OCI-LY3 (cell line): ENCODE measurements at regions not wholly inside any gene's neighbourhood (a gene's known extent, or its start where the extent isn't known, plus 50 kb on each side); places are given as distances from the start of the nearest gene placed in this dataset.

Experiments
- H2AFZ ChIP-seq: fragments of 200-600, 300-600 bp; shearing (Covaris generic); 2 replicates; pipeline ENCODE4 v1.6.0; 2014; ENCODE audit warnings: antibody characterized with exemption, low read depth, low read length
- H3K27ac ChIP-seq: fragments of 200-600, 300-600 bp; sonication (generic); 2 replicates; pipeline ENCODE4 v1.5.1; 2014; ENCODE audit warnings: mild to moderate bottlenecking, low read length, moderate library complexity, mixed read lengths
- H3K27me3 ChIP-seq: fragments of 200-600, 300-600 bp; sonication (generic); 2 replicates; pipeline ENCODE4 v1.6.1; 2014; ENCODE audit warnings: low read depth, low read length, mixed read lengths
- H3K36me3 ChIP-seq: fragments of 200-600, 300-600 bp; sonication (generic); replicated peaks from 2 replicates; pipeline ENCODE3; 2014; ENCODE audit warnings: low read depth, low read length, mixed read lengths
- H3K4me1 ChIP-seq: fragments of 300-600, 200-600 bp; sonication (generic); 2 replicates; pipeline ENCODE4 v1.6.1; 2014; ENCODE audit warnings: low read length, mixed read lengths
- H3K4me2 ChIP-seq: fragments of 200-600, 300-600 bp; sonication (generic); 2 replicates; pipeline ENCODE4 v1.6.1; 2014; ENCODE audit warnings: low read length, mixed read lengths
- H3K4me3 ChIP-seq: fragments of 300-600, 200-600 bp; sonication (generic); 2 replicates; pipeline ENCODE4 v1.5.1; 2014; ENCODE audit warnings: antibody characterized with exemption, mild to moderate bottlenecking, low read length, moderate library complexity
- H3K79me2 ChIP-seq: fragments of 300-600, 200-600 bp; shearing (Covaris generic); 2 replicates; pipeline ENCODE4 v1.6.1; 2014; ENCODE audit warnings: mild to moderate bottlenecking, low read length, mixed read lengths
- H3K9ac ChIP-seq: fragments of 300-600, 200-600 bp; shearing (Covaris generic); 2 replicates; pipeline ENCODE4 v1.6.0; 2014; ENCODE audit warnings: mild to moderate bottlenecking, low read length, moderate library complexity
- H3K9me3 ChIP-seq: fragments of 200-600, 300-600 bp; shearing (Covaris generic); 2 replicates; pipeline ENCODE4 v1.6.1; 2014; ENCODE audit warnings: low read length, mixed read lengths; ENCODE audit not compliant: insufficient read depth
- H4K20me1 ChIP-seq: fragments of 200-600, 300-600 bp; sonication (generic); 2 replicates; pipeline ENCODE4 v1.6.1; 2016; ENCODE audit warnings: low read length, mixed read lengths; ENCODE audit not compliant: insufficient read depth
- CTCF ChIP-seq: fragments of 200-600, 300-600 bp; sonication (generic); IDR thresholded peaks from 2 replicates; pipeline ENCODE4 v1.5.1; 2014; ENCODE audit warnings: antibody characterized with exemption, low read length, low read depth
- EZH2phosphoT487 ChIP-seq: fragments of 200-600 bp; shearing (Covaris generic); IDR thresholded peaks from 2 replicates; pipeline ENCODE4 v1.6.1; 2018; ENCODE audit warnings: antibody characterized with exemption, mixed run types, low read depth

- Histone ChIP-seq H2AFZ (no peak overlapping the region), H3K36me3 (no peaks in the 10 kb centered on the region), H3K79me2 (no peaks in the 10 kb centered on the region), H3K27ac (no peak overlapping the region), H3K4me1 (no peaks in the 10 kb centered on the region), H3K9me3 (no peaks in the 10 kb centered on the region), H3K27me3 (no peaks in the 10 kb centered on the region), H3K4me3 (no peak overlapping the region), H4K20me1 (no peaks in the 10 kb centered on the region), H3K4me2 (no peak overlapping the region), H3K9ac (no peak overlapping the region)
- TF ChIP-seq CTCF (peak; percentile 43), EZH2phosphoT487 (no peak)
These were observed 407.7 kb downstream of the SH2D4B start for GRCh38 chr10:80945264-80945880.

- Histone ChIP-seq H3K4me1 (no peaks in the 10 kb centered on the region), H3K9me3 (no peaks in the 10 kb centered on the region), H3K27ac (no peak overlapping the region), H3K36me3 (no peaks in the 10 kb centered on the region), H3K4me2 (no peak overlapping the region), H4K20me1 (no peaks in the 10 kb centered on the region), H3K79me2 (no peaks in the 10 kb centered on the region), H3K27me3 (no peaks in the 10 kb centered on the region), H2AFZ (no peak overlapping the region), H3K4me3 (no peak overlapping the region), H3K9ac (no peak overlapping the region)
- TF ChIP-seq CTCF (no peak), EZH2phosphoT487 (no peak)
These were observed 408.4 kb downstream of the SH2D4B start for GRCh38 chr10:80946073-80946472.

- no peak overlapping the region for H3K4me3 ChIP-seq
- no peaks in the 10 kb centered on the region for H3K9me3 ChIP-seq
- TF ChIP-seq EZH2phosphoT487 (no peak), CTCF (no peak)
- no peaks in the 10 kb centered on the region for H3K4me1 ChIP-seq
- H3K27me3 ChIP-seq = no peaks in the 10 kb centered on the region
- no peak overlapping the region for H3K27ac ChIP-seq
- H3K79me2 ChIP-seq = no peaks in the 10 kb centered on the region
- H2AFZ ChIP-seq = no peak overlapping the region
- no peak overlapping the region for H3K4me2 ChIP-seq
- no peaks in the 10 kb centered on the region for H4K20me1 ChIP-seq
- H3K36me3 ChIP-seq = no peaks in the 10 kb centered on the region
- no peak overlapping the region for H3K9ac ChIP-seq
These were observed 409.4 kb downstream of the SH2D4B start for GRCh38 chr10:80946957-80947726.

- Histone ChIP-seq H3K9me3 (no peaks in the 10 kb centered on the region), H2AFZ (no peak overlapping the region), H3K4me3 (no peak overlapping the region), H3K27ac (no peak overlapping the region), H3K79me2 (no peaks in the 10 kb centered on the region), H3K9ac (no peak overlapping the region), H4K20me1 (no peaks in the 10 kb centered on the region), H3K36me3 (no peaks in the 10 kb centered on the region), H3K27me3 (no peaks in the 10 kb centered on the region), H3K4me1 (no peaks in the 10 kb centered on the region), H3K4me2 (no peak overlapping the region)
- no peak for TF ChIP-seq EZH2phosphoT487
- no peak for TF ChIP-seq CTCF
These were observed 412.1 kb downstream of the SH2D4B start for GRCh38 chr10:80949785-80950184.
